ENCODE measurements at regions not wholly inside any gene's neighbourhood (a gene's known extent, or its start where the extent isn't known, plus 50 kb on each side); places are given as distances from the start of the nearest gene placed in this dataset.
"Not testable (repeated sequence)": the region's sequence is repeated elsewhere in the genome, so short reads cannot be mapped to it uniquely, and the experiment has no call there.

DNA sequence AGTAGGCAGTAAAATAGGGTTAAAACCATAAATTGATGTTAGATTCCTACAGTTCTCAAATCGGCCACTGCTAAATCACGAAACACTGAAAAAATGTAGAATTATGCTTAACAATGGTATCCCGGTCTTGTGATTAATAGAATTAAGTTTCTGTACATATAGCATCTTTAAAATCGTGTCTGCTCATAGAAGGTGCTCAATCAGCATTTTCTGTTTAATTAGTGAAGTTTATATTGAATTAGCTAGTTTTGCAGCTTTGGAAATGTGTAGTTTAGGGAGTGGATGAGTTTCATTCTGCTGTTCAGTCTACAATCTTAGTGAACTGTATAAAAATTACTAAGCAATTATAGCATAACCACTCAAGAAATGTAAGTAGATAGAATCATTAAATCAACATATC lies 1075.8 kb upstream of the FLRT2 start:
- intact Hi-C loops (cut with micrococcal nuclease), result no loop called here

DNA sequence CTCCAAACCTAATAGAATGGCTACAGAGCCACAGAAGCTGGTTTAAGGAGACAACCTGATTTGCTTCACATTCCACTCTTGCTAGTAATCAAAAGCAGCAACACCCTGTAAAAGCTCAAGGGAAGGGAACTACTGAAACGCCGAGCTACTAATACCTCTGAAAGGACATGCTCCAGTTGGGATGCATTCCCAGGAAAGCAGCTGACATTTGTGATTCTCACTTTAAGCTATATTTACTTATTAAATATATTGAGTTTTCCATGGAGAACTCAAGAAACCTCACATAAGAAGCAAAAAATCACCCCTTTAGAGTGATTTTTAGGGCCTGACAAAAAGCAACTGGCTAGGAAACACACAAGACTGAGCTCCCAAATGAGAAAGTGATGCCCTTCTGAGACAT lies 1073.0 kb upstream of the FLRT2 start:
- intact Hi-C loops (cut with micrococcal nuclease), result no loop called here

DNA sequence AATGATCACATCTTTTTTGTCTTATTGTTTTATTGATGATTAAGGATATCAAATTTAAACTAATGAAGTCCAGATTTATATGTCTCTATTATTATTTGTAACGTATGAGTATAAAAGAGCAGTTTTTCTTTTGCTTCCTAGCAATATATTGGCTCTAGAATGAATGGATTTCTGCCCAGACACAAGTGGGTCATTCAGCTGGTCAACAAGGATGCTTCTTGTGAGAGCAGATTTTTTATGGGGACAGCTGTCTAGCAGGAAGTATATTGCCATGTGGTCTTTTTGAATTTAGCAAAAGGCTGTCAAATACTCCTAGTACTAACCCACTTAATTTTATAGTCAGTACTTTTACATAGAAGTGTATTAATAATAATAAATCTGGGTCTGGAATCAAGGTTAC lies 1071.1 kb upstream of the FLRT2 start:
- intact Hi-C loops (cut with micrococcal nuclease), result no loop called here

DNA sequence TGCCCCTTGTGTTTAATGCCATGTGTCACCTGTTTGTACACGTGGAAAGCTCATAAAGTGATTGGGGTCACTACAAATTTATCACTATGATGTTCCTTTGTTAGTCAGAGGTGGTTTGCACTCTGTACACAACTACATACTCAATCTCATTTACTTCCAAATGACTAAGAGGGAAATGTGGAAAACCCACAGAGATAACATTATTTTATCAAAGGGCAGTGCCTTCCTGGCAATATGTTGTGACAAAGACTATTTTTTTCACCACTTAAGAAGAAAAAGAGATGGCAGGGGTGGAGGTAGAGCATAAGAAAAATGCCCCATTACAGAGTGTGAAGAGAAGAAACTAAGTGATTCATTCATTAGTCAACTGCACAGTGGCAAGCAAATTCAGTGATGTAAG lies 1064.1 kb upstream of the FLRT2 start:
- intact Hi-C loops (cut with micrococcal nuclease), result no loop called here

- intact Hi-C loops (cut with micrococcal nuclease), result no loop called here
These were observed 1061.8 kb upstream of the FLRT2 start for GRCh38 chr14:84468153-84468552.

DNA sequence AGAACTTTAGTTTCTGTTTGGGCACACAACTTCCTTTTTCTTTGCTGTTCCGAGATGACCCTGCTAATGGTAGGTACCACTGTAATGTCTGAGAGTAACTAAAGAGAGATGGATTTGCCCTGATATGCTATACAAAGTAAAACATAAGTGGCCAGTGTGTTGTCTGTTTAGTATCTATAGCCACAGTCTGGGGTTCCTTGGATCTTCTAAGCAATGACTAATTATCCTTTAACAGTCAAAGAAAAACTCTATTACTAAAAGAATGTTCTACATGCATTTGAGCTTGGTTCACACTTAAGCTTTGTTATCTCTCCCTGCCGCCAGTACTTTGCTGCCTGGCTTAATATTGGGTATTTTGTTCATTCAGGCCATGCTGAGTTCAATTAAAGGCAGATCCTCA lies 1051.9 kb upstream of the FLRT2 start:
- intact Hi-C loops (cut with micrococcal nuclease), result no loop called here

DNA sequence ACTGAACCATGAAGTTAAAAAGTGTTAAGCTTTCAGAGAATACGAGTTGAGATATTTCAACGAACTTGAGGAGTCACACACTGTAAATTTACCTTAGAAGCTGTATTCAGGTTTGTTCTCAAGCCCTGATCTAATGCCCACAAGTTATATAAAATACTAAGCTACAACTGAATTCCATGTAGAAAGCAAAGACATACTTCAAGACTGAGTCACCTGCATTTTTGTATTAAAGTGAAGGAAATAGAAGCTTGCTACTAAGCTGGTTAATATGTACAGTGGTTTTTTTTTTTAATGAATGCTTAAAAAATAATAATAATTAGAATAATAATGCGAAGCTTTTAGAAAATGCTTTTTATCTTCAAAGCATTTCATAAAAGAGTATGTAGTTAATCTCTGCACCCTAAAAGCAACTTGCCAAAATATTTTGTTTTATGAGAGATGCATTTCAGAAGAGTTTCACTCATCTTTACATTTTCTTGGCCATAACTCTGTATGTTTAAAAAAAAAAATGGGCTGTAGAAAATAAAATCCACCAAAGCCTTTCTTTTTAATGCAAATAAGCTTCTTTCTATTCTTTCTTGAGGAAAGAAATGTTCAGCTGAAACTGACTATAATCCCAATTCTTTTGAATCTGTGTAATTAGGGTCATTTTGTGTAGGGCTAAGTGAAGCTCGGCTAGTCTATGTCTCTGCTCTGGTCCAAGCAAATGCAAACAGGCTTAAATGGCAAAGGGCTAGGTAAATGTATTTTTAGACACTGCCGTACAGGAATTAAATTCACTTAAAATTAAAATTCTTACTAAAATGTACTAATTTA lies 1047.5 kb upstream of the FLRT2 start:
- intact Hi-C loops (cut with micrococcal nuclease), result no loop called here

- intact Hi-C loops (cut with micrococcal nuclease), result no loop called here
These were observed 1046.9 kb upstream of the FLRT2 start for GRCh38 chr14:84483072-84483420.

- intact Hi-C loops (cut with micrococcal nuclease), result not testable (repeated sequence)
These were observed 1045.7 kb upstream of the FLRT2 start for GRCh38 chr14:84484243-84484642.

DNA sequence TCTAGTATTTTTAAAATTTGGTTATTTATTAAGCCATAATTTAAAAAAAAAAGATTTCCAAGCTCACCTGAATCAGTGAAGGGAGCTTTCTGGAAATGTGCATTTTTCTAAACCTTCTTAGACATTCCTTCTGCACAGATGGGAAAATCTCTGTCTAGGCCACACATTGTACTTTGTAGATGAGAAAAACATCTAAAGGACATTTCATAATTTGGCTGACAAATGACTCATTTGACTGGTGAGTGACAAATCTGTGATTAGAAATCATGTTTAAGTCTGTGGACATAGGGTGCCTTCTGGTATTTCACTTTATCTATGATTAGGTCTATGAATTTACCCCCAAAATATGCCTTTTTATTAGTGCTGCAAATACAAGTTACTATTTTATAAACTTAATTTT lies 1044.9 kb upstream of the FLRT2 start:
- intact Hi-C loops (cut with micrococcal nuclease), result no loop called here

GRCh38 chr14:84490081-84490480 lies 1039.9 kb upstream of the FLRT2 start:
- intact Hi-C loops (cut with micrococcal nuclease), result no loop called here

GRCh38 chr14:84492685-84493084 lies 1037.3 kb upstream of the FLRT2 start:
- intact Hi-C loops (cut with micrococcal nuclease), result no loop called here

- intact Hi-C loops (cut with micrococcal nuclease), result no loop called here
These were observed 1036.2 kb upstream of the FLRT2 start for GRCh38 chr14:84493779-84494178.

DNA sequence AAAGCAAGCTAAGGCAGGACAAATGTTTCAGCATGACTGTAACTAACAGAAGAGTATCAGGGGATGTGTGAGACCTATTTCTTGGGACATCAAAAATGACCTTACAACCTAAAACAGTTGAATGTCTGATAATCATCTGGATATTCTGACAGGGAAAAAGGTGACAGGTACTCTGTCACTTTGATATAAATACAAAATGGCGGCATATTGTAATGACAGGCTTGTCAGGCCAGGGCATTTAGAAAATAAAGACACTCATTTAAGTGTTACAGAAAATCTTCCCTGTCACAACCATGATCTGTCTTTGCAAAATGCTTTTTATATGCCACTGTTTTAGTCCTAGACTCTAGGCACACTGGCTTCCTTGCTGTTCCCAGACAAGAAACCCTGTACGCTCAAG lies 1033.3 kb upstream of the FLRT2 start:
- intact Hi-C loops (cut with micrococcal nuclease), result no loop called here

GRCh38 chr14:84512823-84513222 lies 1017.1 kb upstream of the FLRT2 start:
- intact Hi-C loops (cut with micrococcal nuclease), result not testable (repeated sequence)

GRCh38 chr14:84519836-84520235 lies 1010.1 kb upstream of the FLRT2 start:
- intact Hi-C loops (cut with micrococcal nuclease), result no loop called here

GRCh38 chr14:84520711-84521338 lies 1009.1 kb upstream of the FLRT2 start:
- intact Hi-C loops (cut with micrococcal nuclease), result no loop called here

DNA sequence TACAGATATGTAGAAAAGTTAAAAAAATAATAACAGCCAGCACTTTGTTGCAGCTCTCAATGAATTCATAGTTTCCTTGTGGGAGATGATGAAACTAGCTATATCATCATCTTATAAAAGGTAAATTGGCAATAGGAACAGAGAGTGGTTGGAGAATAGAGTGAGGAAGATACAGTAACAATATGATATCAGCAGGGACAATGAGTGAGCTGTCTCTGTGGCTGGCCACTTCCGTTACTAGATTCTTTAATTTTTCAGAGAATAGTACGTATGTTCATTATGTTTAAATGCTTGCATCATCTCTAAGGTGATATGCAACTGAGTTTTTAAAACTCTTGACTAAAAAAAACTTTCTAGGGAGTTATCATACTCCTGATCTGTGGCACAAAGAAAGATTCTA lies 1006.2 kb upstream of the FLRT2 start:
- intact Hi-C loops (cut with micrococcal nuclease), result no loop called here

GRCh38 chr14:84527706-84528105 lies 1002.2 kb upstream of the FLRT2 start:
- intact Hi-C loops (cut with micrococcal nuclease), result no loop called here

DNA sequence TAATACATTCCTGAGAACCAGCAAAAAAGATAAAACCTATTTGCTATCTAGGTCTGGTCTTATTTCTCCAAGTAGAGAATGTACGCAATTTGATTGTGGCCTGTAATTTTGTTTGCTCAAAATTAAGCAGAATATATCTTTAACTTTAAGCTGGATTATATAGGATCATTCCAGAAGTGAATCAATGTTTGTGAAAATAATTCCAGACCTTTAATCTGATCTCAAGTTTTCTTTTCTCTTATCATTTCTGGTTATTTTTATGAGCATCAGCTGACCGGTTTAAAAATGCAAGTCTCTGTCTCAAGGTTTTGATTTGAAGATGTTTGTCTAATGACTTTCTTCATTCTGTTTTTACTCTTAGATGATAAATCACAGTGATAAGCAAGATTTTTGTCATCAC lies 997.9 kb upstream of the FLRT2 start:
- intact Hi-C loops (cut with micrococcal nuclease), result no loop called here

DNA sequence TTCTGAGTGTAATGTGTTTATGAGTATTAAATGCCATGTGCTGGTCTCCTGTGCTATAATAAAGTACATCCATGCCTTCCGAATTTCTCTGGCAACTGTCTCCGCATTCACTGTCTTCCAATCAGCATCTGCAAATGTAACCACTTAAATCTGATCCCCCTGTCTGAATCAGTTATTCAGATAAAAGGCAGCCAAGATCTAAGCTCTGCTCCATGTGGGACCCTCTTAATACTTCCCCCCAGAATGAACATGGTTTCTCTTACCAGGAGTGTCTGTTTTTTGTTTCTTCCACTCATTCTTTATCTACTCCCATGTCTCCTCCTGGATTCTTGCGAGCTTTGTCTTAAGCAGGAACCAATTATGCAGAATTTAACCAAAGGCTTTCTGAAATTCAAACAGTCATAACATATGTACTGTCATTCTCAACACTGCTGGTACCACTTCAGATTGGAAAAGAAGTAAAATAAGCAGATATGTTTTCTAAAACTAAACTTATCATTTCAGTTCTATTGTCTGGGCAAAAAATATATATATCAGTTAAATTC lies 996.7 kb upstream of the FLRT2 start:
- intact Hi-C loops (cut with micrococcal nuclease), result no loop called here

GRCh38 chr14:84533791-84534190 lies 996.2 kb upstream of the FLRT2 start:
- intact Hi-C loops (cut with micrococcal nuclease), result no loop called here

DNA sequence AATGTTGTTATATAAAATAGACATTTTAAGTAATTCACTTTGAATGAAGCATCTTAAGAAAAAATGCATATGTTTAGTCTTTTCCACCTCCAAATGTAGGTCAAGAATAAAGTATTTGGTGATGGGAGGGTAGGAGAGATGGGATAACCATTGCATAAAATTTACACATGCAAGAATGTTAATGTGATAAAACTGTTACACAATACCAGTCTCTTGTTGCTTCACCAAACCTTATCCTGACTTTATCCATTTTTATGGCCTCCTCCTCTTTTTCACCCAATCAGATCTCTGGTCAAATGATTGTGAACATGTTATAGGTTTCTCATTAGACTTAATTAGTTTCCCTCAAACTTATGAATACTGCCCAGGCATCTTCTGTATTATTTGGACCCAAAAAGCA lies 994.5 kb upstream of the FLRT2 start:
- intact Hi-C loops (cut with micrococcal nuclease), result no loop called here

Data from T-helper 2 cell treated with Interferon-gamma antibody and Interleukin-4, amounts not matched to agents 100 ng/mL and 5 ng/mL, for 36 hours (primary cell).